IMR-90 (cell line): ENCODE measurements at regions not wholly inside any gene's neighbourhood (a gene's known extent, or its start where the extent isn't known, plus 50 kb on each side); places are given as distances from the start of the nearest gene placed in this dataset.

Experiments
- ATAC-seq: fragments of 200-7000 bp; cut with Tn5 transposase; 2 replicates; pipeline ENCODE4 v1.9.1; 2020; ENCODE audit warnings: low read depth, mild to moderate bottlenecking, moderate library complexity
- BruUV-seq: library from RNA; stranded (reverse); fragments of 400-500 nt; replicated peaks from 2 replicates; lab custom pipeline; 2021; lab: Mats Ljungman, UMichigan
- CTCF ChIA-PET: fragments of 300-600 bp; formaldehyde crosslinking; extraction: SDS; loops from one replicate; lab custom pipeline; 2021; ENCODE audit warnings: antibody characterized with exemption; lab: Yijun Ruan, JAX
- POLR2A ChIA-PET: fragments of 300-600 bp; sonication (Branson Sonifier 250); formaldehyde crosslinking; loops from one replicate; lab custom pipeline; 2022; ENCODE audit warnings: antibody characterized with exemption; ENCODE audit not compliant: unreplicated experiment; lab: Charles Lee
- DNase-seq: peaks from one replicate; pipeline ENCODE4 v3.0.0; 2013
- H2AFZ ChIP-seq: replicated peaks from 2 replicates; pipeline ENCODE3; 2013; ENCODE audit warnings: low read length, mild to moderate bottlenecking; ENCODE audit not compliant: poor library complexity
- H2AK5ac ChIP-seq: 2 replicates; pipeline ENCODE4 v1.6.1; 2013; ENCODE audit warnings: low read depth, low read length, inconsistent platforms
- H2AK9ac ChIP-seq: replicated peaks from 2 replicates; pipeline ENCODE3; 2013; ENCODE audit warnings: mild to moderate bottlenecking, low read depth, low read length, moderate library complexity; ENCODE audit not compliant: poor library complexity
- H2BK120ac ChIP-seq: 2 replicates; pipeline ENCODE4 v1.6.1; 2013; ENCODE audit warnings: low read depth, low read length, inconsistent platforms
- H2BK15ac ChIP-seq: 3 replicates; pipeline ENCODE4 v1.6.1; 2013; ENCODE audit warnings: low read depth, low read length, inconsistent platforms
- H2BK20ac ChIP-seq: 2 replicates; pipeline ENCODE4 v1.6.1; 2013; ENCODE audit warnings: low read depth, mild to moderate bottlenecking, inconsistent platforms, low read length, moderate library complexity
- H2BK5ac ChIP-seq: 2 replicates; pipeline ENCODE4 v1.6.1; 2013; ENCODE audit warnings: mild to moderate bottlenecking, low read depth, low read length, inconsistent platforms; ENCODE audit not compliant: poor library complexity, severe bottlenecking
- H3K14ac ChIP-seq: replicated peaks from 2 replicates; pipeline ENCODE4 v1.6.1; 2013; ENCODE audit warnings: low read depth, low read length, inconsistent platforms
- H3K18ac ChIP-seq: 2 replicates; pipeline ENCODE4 v1.6.1; 2013; ENCODE audit warnings: low read depth, low read length, control low read depth
- H3K23ac ChIP-seq: 2 replicates; pipeline ENCODE4 v1.6.1; 2013; ENCODE audit warnings: low read depth, low read length, inconsistent platforms
- H3K27ac ChIP-seq: 2 replicates; pipeline ENCODE4 v1.5.1; 2013; ENCODE audit warnings: mild to moderate bottlenecking, control low read depth, low read length; ENCODE audit not compliant: insufficient read depth
- H3K27me3 ChIP-seq: 2 replicates; pipeline ENCODE4 v1.6.1; 2013; ENCODE audit warnings: low read length; ENCODE audit not compliant: control insufficient read depth, insufficient read depth
- H3K36me3 ChIP-seq: 2 replicates; pipeline ENCODE4 v1.6.1; 2013; ENCODE audit warnings: low read length, mixed read lengths; ENCODE audit not compliant: control insufficient read depth, insufficient read depth
- H3K4ac ChIP-seq: 2 replicates; pipeline ENCODE4 v1.6.1; 2013; ENCODE audit warnings: low read depth, low read length, inconsistent platforms
- H3K4me1 ChIP-seq: 2 replicates; pipeline ENCODE4 v1.6.1; 2013; ENCODE audit warnings: low read length, mixed read lengths; ENCODE audit not compliant: control insufficient read depth, insufficient read depth
- H3K4me2 ChIP-seq: 2 replicates; pipeline ENCODE4 v1.6.1; 2013; ENCODE audit warnings: low read depth, mild to moderate bottlenecking, control low read depth, low read length, moderate library complexity
- H3K4me3 ChIP-seq: 2 replicates; pipeline ENCODE4 v1.5.1; 2013; ENCODE audit warnings: low read depth, mild to moderate bottlenecking, control low read depth, low read length, moderate library complexity; ENCODE audit not compliant: insufficient read depth
- H3K56ac ChIP-seq: 2 replicates; pipeline ENCODE4 v1.6.1; 2013; ENCODE audit warnings: low read length, inconsistent platforms; ENCODE audit not compliant: insufficient read depth; ENCODE audit errors: extremely low read depth
- H3K79me1 ChIP-seq, 2 experiments: 2 replicates each; pipeline ENCODE4 v1.6.1; 2013; ENCODE audit warnings: low read length in 2 of 2, inconsistent platforms in 1 of 2, low read depth in 1 of 2
- H3K9ac ChIP-seq: 2 replicates; pipeline ENCODE4 v1.6.1; 2013; ENCODE audit warnings: low read depth, low read length, control low read depth
- H3K9me1 ChIP-seq: 2 replicates; pipeline ENCODE4 v1.6.1; 2013; ENCODE audit warnings: low read length, inconsistent platforms; ENCODE audit not compliant: insufficient read depth
- H3K9me3 ChIP-seq: 2 replicates; pipeline ENCODE4 v1.6.1; 2013; ENCODE audit warnings: low read length; ENCODE audit not compliant: control insufficient read depth, insufficient read depth
- H4K20me1 ChIP-seq: 2 replicates; pipeline ENCODE4 v1.6.1; 2013; ENCODE audit warnings: low read length, inconsistent platforms; ENCODE audit not compliant: insufficient read depth
- H4K5ac ChIP-seq: 2 replicates; pipeline ENCODE4 v1.6.1; 2013; ENCODE audit warnings: mild to moderate bottlenecking, low read depth, low read length, control low read depth
- H4K8ac ChIP-seq, 2 experiments: 2 replicates each; pipeline ENCODE4 v1.6.1; 2013; ENCODE audit warnings: low read depth in 2 of 2, low read length in 2 of 2, control low read depth in 1 of 2, inconsistent platforms in 1 of 2
- H4K91ac ChIP-seq: 2 replicates; pipeline ENCODE4 v1.6.1; 2013; ENCODE audit warnings: low read depth, low read length, inconsistent platforms; ENCODE audit not compliant: insufficient read depth
- BHLHE40 ChIP-seq: fragments of 150-350 bp; IDR thresholded peaks from 2 replicates; pipeline ENCODE4 v1.6.1; 2016; ENCODE audit warnings: mild to moderate bottlenecking, low read depth, low read length
- CEBPB ChIP-seq: IDR thresholded peaks from 2 replicates; pipeline ENCODE4 v1.6.1; 2012; ENCODE audit warnings: low read depth, low read length, improper control_type of control experiment
- CHD1 ChIP-seq: IDR thresholded peaks from 2 replicates; pipeline ENCODE4 v1.6.1; 2012; ENCODE audit warnings: low read depth, low read length, improper control_type of control experiment
- FOS ChIP-seq: fragments of 150-350 bp; IDR thresholded peaks from 2 replicates; pipeline ENCODE4 v1.6.1; 2016; ENCODE audit warnings: low read depth, low read length
- MAFK ChIP-seq: IDR thresholded peaks from 2 replicates; pipeline ENCODE4 v1.6.1; 2012; ENCODE audit warnings: low read depth, low read length, improper control_type of control experiment
- MAZ ChIP-seq: IDR thresholded peaks from 2 replicates; pipeline ENCODE4 v1.6.1; 2012; ENCODE audit warnings: low read depth, mild to moderate bottlenecking, low read length, improper control_type of control experiment, moderate library complexity, borderline replicate concordance
- POLR2A ChIP-seq: IDR thresholded peaks from 2 replicates; pipeline ENCODE4 v1.6.1; 2012; ENCODE audit warnings: mild to moderate bottlenecking, low read depth, low read length
- RAD21 ChIP-seq: IDR thresholded peaks from 2 replicates; pipeline ENCODE4 v1.6.1; 2012; ENCODE audit warnings: low read length, improper control_type of control experiment
- RCOR1 ChIP-seq: IDR thresholded peaks from 2 replicates; pipeline ENCODE4 v1.6.1; 2012; ENCODE audit warnings: mild to moderate bottlenecking, low read length, improper control_type of control experiment; ENCODE audit not compliant: insufficient replicate concordance
- RFX5 ChIP-seq: IDR thresholded peaks from 2 replicates; pipeline ENCODE4 v1.8.0; 2012; ENCODE audit warnings: low read depth, mild to moderate bottlenecking, low read length, moderate library complexity
- SMC3 ChIP-seq: fragments of 150-350 bp; IDR thresholded peaks from 2 replicates; pipeline ENCODE4 v1.6.1; 2016; ENCODE audit warnings: low read depth, mild to moderate bottlenecking, antibody characterized with exemption, low read length, moderate library complexity
- USF2 ChIP-seq: fragments of 150-350 bp; IDR thresholded peaks from 2 replicates; pipeline ENCODE4 v1.6.1; 2017; ENCODE audit warnings: mild to moderate bottlenecking, antibody characterized with exemption, low read length, low read depth
- dilution Hi-C: fragments of 300-500 bp; cut with HindIII; formaldehyde crosslinking; loops from one replicate; pipeline ENCODE4 v1.14.3; 2018; ENCODE audit warnings: low sequenced_read_pairs; ENCODE audit not compliant: unreplicated experiment
- in situ Hi-C: fragments of 300-500 bp; cut with MboI; formaldehyde crosslinking; loops from 3 replicates; pipeline ENCODE4 v1.14.3; 2019; ENCODE audit warnings: low sequenced_read_pairs, inconsistent platforms, mixed read lengths
- intact Hi-C: fragments of 100-400 bp; cut with micrococcal nuclease; formaldehyde crosslinking; loops from 2 replicates; pipeline ENCODE4 v1.10.0; 2022

DNA sequence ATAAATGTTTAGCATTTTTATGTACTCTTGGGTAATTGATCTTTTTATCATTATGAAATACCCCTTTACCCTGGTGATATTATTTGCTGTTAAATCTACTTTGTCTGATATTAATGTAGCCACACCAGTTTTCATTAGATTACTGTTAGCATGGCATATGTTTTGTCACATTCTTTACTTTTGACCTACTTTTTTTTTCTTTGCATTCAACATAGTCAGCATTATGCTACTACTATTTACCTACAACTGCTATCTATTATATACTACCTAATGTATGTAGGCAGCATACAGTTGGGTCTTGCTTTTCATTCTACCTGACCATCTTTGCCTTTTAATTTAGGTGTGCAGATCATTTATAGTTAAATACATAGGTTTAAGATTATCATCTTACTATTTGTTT, 1429.6 kb upstream of the ALCAM start:
- Histone ChIP-seq H3K14ac (no peak overlapping the region), H2BK120ac (no peak overlapping the region), H3K4me1 (no peaks in the 10 kb centered on the region), H3K4me3 (no peak overlapping the region), H3K4ac (no peak overlapping the region), H4K8ac (no peak overlapping the region), H3K23ac (no peak overlapping the region), H2AK5ac (no peak overlapping the region), H3K36me3 (no peaks in the 10 kb centered on the region), H3K79me1 (no peaks in the 10 kb centered on the region), H4K91ac (no peak overlapping the region), H2BK20ac (no peak overlapping the region), H2AFZ (no peak overlapping the region), H3K27ac (no peak overlapping the region), H3K9me1 (no peaks in the 10 kb centered on the region), H3K4me2 (no peak overlapping the region), H2AK9ac (no peak overlapping the region), H3K18ac (no peak overlapping the region), H4K20me1 (no peaks in the 10 kb centered on the region), H2BK15ac (no peak overlapping the region), H4K5ac (no peak overlapping the region), H2BK5ac (no peak overlapping the region), H3K56ac (no peak overlapping the region), H3K9ac (no peak overlapping the region), H3K27me3 (no peaks in the 10 kb centered on the region), H3K9me3 (no peaks in the 10 kb centered on the region)
- ChIA-PET CTCF (no interaction called here), POLR2A (no interaction called here)
- in situ Hi-C loops = no loop called here
- dilution Hi-C loops = no loop called here
- no TSS peak for BruUV-seq
- TF ChIP-seq RAD21 (no peak), RFX5 (no peak), CEBPB (no peak), FOS (no peak), MAFK (no peak), SMC3 (no peak), MAZ (no peak), CHD1 (no peak), USF2 (no peak), BHLHE40 (no peak), POLR2A (no peak), RCOR1 (no peak)
- intact Hi-C loops = no loop called here
- DNase-seq (no peak), ATAC-seq (no peak)
